Heart right ventricle (tissue), 16 donors: ENCODE measurements at regions not wholly inside any gene's neighbourhood (a gene's known extent, or its start where the extent isn't known, plus 50 kb on each side); places are given as distances from the start of the nearest gene placed in this dataset.

Experiments used
- ATAC-seq, 8 donors: fragments of 200-7000 bp; cut with Tn5 transposase; one replicate each; pipeline ENCODE4 v1.9.1; 2020; ENCODE audit warnings: mild to moderate bottlenecking in 8 of 8, moderate library complexity in 8 of 8, moderate number of reproducible peaks in 1 of 8
- DNase-seq, 2 donors: peaks; one replicate each; pipeline ENCODE4 v3.0.0-alpha.2; 2020
- H3K27ac ChIP-seq, 10 donors: fragments of 200-600 bp; sonication (generic) in 2 of 10; one replicate each; pipeline versions ENCODE4 v1.5.0 to v1.8.0; 2020 to 2022; ENCODE audit warnings: mild to moderate bottlenecking in 3 of 10
- H3K27me3 ChIP-seq, 7 donors: fragments of 200-600 bp; one replicate each; pipeline ENCODE4 v1.8.0; 2021 to 2022; ENCODE audit warnings: mild to moderate bottlenecking in 2 of 7
- H3K36me3 ChIP-seq, 9 donors: fragments of 200-600 bp; sonication (generic) in 1 of 9; one replicate each; pipeline versions ENCODE4 v1.5.0 to v1.8.0; 2020 to 2022; ENCODE audit warnings: mild to moderate bottlenecking in 2 of 9
- H3K4me1 ChIP-seq, 9 donors: fragments of 200-600 bp; sonication (generic) in 1 of 9; one replicate each; pipeline versions ENCODE4 v1.5.0 to v1.8.0; 2020 to 2022; ENCODE audit warnings: mild to moderate bottlenecking in 4 of 9
- H3K4me3 ChIP-seq, 10 donors: fragments of 200-600 bp; sonication (generic) in 2 of 10; one replicate each; pipeline versions ENCODE4 v1.5.0 to v1.8.0; 2020 to 2022; ENCODE audit warnings: mild to moderate bottlenecking in 7 of 10, moderate library complexity in 2 of 10
- H3K9me3 ChIP-seq, 11 donors: fragments of 200-600 bp in 10 of 11; sonication (generic) in 2 of 11; one replicate each; pipeline versions ENCODE4 v1.5.0 to v1.8.0; 2013 to 2022; ENCODE audit warnings: mild to moderate bottlenecking in 2 of 11, control low read depth in 1 of 11, moderate library complexity in 1 of 11
- CTCF ChIP-seq, 9 donors: fragments of 200-600 bp; sonication (generic) in 2 of 9; IDR thresholded peaks; one replicate each; pipeline versions ENCODE4 v1.5.0 to v1.8.0; 2021 to 2022; ENCODE audit warnings: antibody characterized with exemption in 9 of 9, mild to moderate bottlenecking in 5 of 9, moderate library complexity in 1 of 9
- WGBS, 2 donors: extraction: QIAGEN DNeasy Blood & Tissue Kit; methylation state at CpG; one replicate each; pipeline ENCODE4 v1.1.7; 2013; ENCODE audit warnings: inconsistent platforms in 1 of 2; 5-methylcytosine and 5-hydroxymethylcytosine counted together
- intact Hi-C, 10 donors: fragments of 100-400 bp; cut with DNase I; formaldehyde crosslinking; loops; one replicate each; pipeline versions ENCODE4 v1.11.1 to v1.14.2; 2022
- donor health status: Arrhythmogenic right ventricular cardiomyopathy.
- donor health status: ischemic (EF 13 %, LVEDD 7.1; RV severe dilation, severe dysfunction).
- donor health status: healthy with polysubstance abuse.
- donor health status: DM: no; HTN: yes; CAD: no.
- donor health status: DM: no; HTN: no; CAD: no.
- donor health status: ischemic (EF 25% LVEDD 6.9; RV normal size, moderate dysfunction).
- donor health status: ischemic (EF 25% LVEDD 5.7; RV mildly dilated, moderate dysfunction).
- donor health status: healthy.
- donor health status: DM: yes; HTN: yes; CAD: no.
- donor health status: Ischemic cardiomyopathy.
- donor health status: ischemic (EF 35%, LVEDD 5.7; RV mildly dilated, moderate dysfunction).
- donor health status: nonischemic (EF 11% LVEDD 7.7; RV severe dilation, severe dysfunction).
- donor health status: DM: yes; HTN: yes; CAD: no.
- donor health status: PGD.
- donor health status: ischemic (EF 29% LVEDD 5.4; RV normal size, mild dysfunction).
- donor health status: nonischemic (EF 23%, LVEDD 6.1; RV moderate dilation, normal function).

GRCh38 chr6:44507014-44507413 lies 119.5 kb downstream of the CDC5L start:
- DNase-seq (no peak), ATAC-seq (no peak)
- 89 to 94% methylated on average over 1 of the region's 1 CpG for WGBS, 2 donors
- Histone ChIP-seq H3K9me3 (no peaks in the 10 kb centered on the region), H3K27ac (no peak overlapping the region), H3K4me1 (peaks cover 0 to 1% (median 0%) of the 10 kb centered on the region in 9 donors), H3K4me3 (no peak overlapping the region), H3K36me3 (no peaks in the 10 kb centered on the region), H3K27me3 (no peaks in the 10 kb centered on the region)
- TF ChIP-seq CTCF (IDR thresholded peaks at IDR 0.05) = no peak
- intact Hi-C loops = no loop called here

- H3K27me3 ChIP-seq = no peaks in the 10 kb centered on the region
- H3K36me3 ChIP-seq = no peaks in the 10 kb centered on the region
- DNase-seq (no peak), ATAC-seq (no peak)
- TF ChIP-seq CTCF (IDR thresholded peaks at IDR 0.05) = no peak
- no peak overlapping the region for H3K27ac ChIP-seq
- intact Hi-C loops = no loop called here
- WGBS, 2 donors = 88 to 100% methylated on average over 1 of the region's 1 CpG
- no peak overlapping the region for H3K4me3 ChIP-seq
- peaks cover 0 to 17% (median 5%) of the 10 kb centered on the region in 9 donors for H3K4me1 ChIP-seq
- no peaks in the 10 kb centered on the region for H3K9me3 ChIP-seq
These were observed 121.1 kb downstream of the CDC5L start for GRCh38 chr6:44508646-44509045.

GRCh38 chr6:44511126-44511525 lies 123.6 kb downstream of the CDC5L start:
- DNase-seq (no peak), ATAC-seq (no peak)
- Histone ChIP-seq H3K4me1 (peaks cover 0 to 17% (median 5%) of the 10 kb centered on the region in 9 donors), H3K27ac (no peak overlapping the region), H3K27me3 (no peaks in the 10 kb centered on the region), H3K9me3 (no peaks in the 10 kb centered on the region), H3K4me3 (no peak overlapping the region), H3K36me3 (no peaks in the 10 kb centered on the region)
- TF ChIP-seq CTCF (IDR thresholded peaks at IDR 0.05) = no peak
- intact Hi-C loops = no loop called here
- WGBS, 2 donors = 63 to 64% methylated on average over 3 of the region's 3 CpGs

GRCh38 chr6:44512868-44513741 lies 125.6 kb downstream of the CDC5L start:
- peak; percentile 41 to 91 (median 84) for ATAC-seq
- Histone ChIP-seq H3K27ac (peak overlapping the region in 3 of 10 donors; percentile 18 to 39 (median 27)), H3K36me3 (no peaks in the 10 kb centered on the region), H3K4me3 (no peak overlapping the region), H3K4me1 (peaks cover 0 to 17% (median 5%) of the 10 kb centered on the region in 9 donors), H3K27me3 (no peaks in the 10 kb centered on the region), H3K9me3 (peaks cover 0 to 10% (median 0%) of the 10 kb centered on the region in 11 donors)
- TF ChIP-seq CTCF (IDR thresholded peaks at IDR 0.05) = no peak
- peak in 1 of 2 donors; percentile 25 for DNase-seq
- intact Hi-C loops = no loop called here
- WGBS, 2 donors = 55 to 68% methylated on average over 7 of the region's 7 CpGs
